Fibroblast of lung (primary cell): ENCODE measurements at regions not wholly inside any gene's neighbourhood (a gene's known extent, or its start where the extent isn't known, plus 50 kb on each side); places are given as distances from the start of the nearest gene placed in this dataset.

Experiments used
- CTCF ChIP-seq, 2 donors: IDR thresholded peaks in 1 of 2; conservative IDR thresholded peaks in 1 of 2; 1 replicate in 1 of 2; 2 replicates in 1 of 2; pipeline ENCODE4 v1.5.1; 2011 to 2012; ENCODE audit warnings: low read length in 2 of 2, control low read depth in 1 of 2, inconsistent platforms in 1 of 2, low read depth in 1 of 2, mild to moderate bottlenecking in 1 of 2
- EZH2 ChIP-seq: IDR thresholded peaks from 2 replicates; pipeline ENCODE4 v1.5.1; 2012; ENCODE audit warnings: low read length, control low read depth, mild to moderate bottlenecking; ENCODE audit errors: missing control alignments

DNA sequence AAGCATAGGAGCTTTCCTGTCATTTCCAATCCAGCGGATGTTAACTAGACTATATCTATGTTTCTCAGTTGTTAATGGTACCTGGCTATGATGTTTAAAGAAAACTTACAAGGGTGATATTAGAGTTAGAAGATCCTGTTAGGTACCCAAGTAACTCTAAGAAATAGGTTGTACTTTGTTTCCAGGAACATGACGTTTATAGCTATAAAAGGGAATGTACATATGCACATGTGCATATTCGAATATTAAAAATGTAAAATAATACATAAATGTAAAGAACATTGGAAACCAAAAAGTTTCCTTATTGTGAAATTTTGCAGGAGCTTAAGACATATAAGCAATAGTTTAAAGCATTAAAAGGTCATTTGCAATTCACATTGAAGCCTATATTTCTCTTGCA is 247.7 kb upstream of the EDIL3 start:
- no peak for TF ChIP-seq CTCF (conservative IDR thresholded peaks at IDR 0.05 in 1 of 2, IDR thresholded peaks at IDR 0.05 in 1 of 2; ENCODE audit: low read depth in 1 of 2, low read length in 2 of 2)
- TF ChIP-seq EZH2, result no peak
